ENCODE measurements at regions not wholly inside any gene's neighbourhood (a gene's known extent, or its start where the extent isn't known, plus 50 kb on each side); places are given as distances from the start of the nearest gene placed in this dataset.

DNA sequence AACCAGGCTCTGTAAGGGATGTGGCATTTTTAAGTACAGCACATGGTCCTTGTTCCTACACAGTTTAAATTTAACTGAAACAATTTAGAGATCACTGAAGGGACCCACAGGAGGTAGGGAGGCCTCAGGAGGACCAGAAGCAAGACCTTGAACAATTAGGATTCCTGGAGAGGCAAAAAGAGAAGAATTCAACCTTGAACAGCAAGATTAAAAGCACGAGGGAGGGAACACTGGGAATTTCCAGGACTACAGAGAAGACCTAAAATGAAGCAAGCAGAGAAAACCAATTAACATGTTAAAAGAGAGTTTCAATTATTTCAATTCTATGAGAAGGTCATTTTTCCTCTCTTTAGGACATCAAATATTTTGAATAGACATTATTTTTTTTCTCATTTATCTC is 160.3 kb downstream of the KCTD12 start:
- TF ChIP-seq POLR2AphosphoS5 (IDR thresholded peaks at IDR 0.05; ENCODE audit: insufficient read depth, low read depth, low read length) (no peak), JUN (IDR thresholded peaks at IDR 0.05; ENCODE audit: borderline replicate concordance, insufficient read depth, insufficient read length, low read depth) (no peak), POLR2A (IDR thresholded peaks at IDR 0.05; ENCODE audit: low read depth, low read length) (no peak), EZH2 (IDR thresholded peaks at IDR 0.05; ENCODE audit: borderline replicate concordance, low read depth, low read length, severe bottlenecking) (no peak), MYC (IDR thresholded peaks at IDR 0.05; ENCODE audit: low read depth, low read length) (no peak), GATA2 (IDR thresholded peaks at IDR 0.05; ENCODE audit: insufficient read depth, insufficient read length, low read depth, low read length) (no peak)
- TF ChIP-seq, protein P1, sequence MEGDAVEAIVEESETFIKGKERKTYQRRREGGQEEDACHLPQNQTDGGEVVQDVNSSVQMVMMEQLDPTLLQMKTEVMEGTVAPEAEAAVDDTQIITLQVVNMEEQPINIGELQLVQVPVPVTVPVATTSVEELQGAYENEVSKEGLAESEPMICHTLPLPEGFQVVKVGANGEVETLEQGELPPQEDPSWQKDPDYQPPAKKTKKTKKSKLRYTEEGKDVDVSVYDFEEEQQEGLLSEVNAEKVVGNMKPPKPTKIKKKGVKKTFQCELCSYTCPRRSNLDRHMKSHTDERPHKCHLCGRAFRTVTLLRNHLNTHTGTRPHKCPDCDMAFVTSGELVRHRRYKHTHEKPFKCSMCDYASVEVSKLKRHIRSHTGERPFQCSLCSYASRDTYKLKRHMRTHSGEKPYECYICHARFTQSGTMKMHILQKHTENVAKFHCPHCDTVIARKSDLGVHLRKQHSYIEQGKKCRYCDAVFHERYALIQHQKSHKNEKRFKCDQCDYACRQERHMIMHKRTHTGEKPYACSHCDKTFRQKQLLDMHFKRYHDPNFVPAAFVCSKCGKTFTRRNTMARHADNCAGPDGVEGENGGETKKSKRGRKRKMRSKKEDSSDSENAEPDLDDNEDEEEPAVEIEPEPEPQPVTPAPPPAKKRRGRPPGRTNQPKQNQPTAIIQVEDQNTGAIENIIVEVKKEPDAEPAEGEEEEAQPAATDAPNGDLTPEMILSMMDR (IDR thresholded peaks at IDR 0.05; ENCODE audit: extremely low read depth in 1 of 2, insufficient read depth in 1 of 2, low read depth in 1 of 2, low read length in 2 of 2): no peak

All from endothelial cell of umbilical vein (primary cell).